ENCODE measurements at regions not wholly inside any gene's neighbourhood (a gene's known extent, or its start where the extent isn't known, plus 50 kb on each side); places are given as distances from the start of the nearest gene placed in this dataset.

- Mint-ChIP-seq H3K27me3 (ENCODE audit: unreplicated experiment) (peaks cover 14% of the 10 kb centered on the region), H3K36me3 (ENCODE audit: low read depth, unreplicated experiment) (peaks cover 13% of the 10 kb centered on the region), H3K27ac (ENCODE audit: unreplicated experiment) (no peak overlapping the region), H3K4me3 (ENCODE audit: unreplicated experiment) (no peak overlapping the region), H3K4me1 (ENCODE audit: unreplicated experiment) (no peaks in the 10 kb centered on the region), H3K9me3 (ENCODE audit: unreplicated experiment) (peaks cover 33% of the 10 kb centered on the region)
- TF ChIP-seq CTCF (IDR thresholded peaks at IDR 0.05; ENCODE audit: unreplicated experiment), result no peak
- DNase-seq (ENCODE audit: low spot score), result no peak
Measured at GRCh38 chr7:63927261-63927660, 71.4 kb upstream of the ZNF722 start.

- Mint-ChIP-seq H3K4me1 (ENCODE audit: unreplicated experiment) (no peaks in the 10 kb centered on the region), H3K4me3 (ENCODE audit: unreplicated experiment) (no peak overlapping the region), H3K27ac (ENCODE audit: unreplicated experiment) (no peak overlapping the region), H3K27me3 (ENCODE audit: unreplicated experiment) (peaks cover 8% of the 10 kb centered on the region), H3K9me3 (ENCODE audit: unreplicated experiment) (peaks cover 33% of the 10 kb centered on the region), H3K36me3 (ENCODE audit: low read depth, unreplicated experiment) (peaks cover 10% of the 10 kb centered on the region)
- no peak for DNase-seq (ENCODE audit: low spot score)
- TF ChIP-seq CTCF (IDR thresholded peaks at IDR 0.05; ENCODE audit: unreplicated experiment), result no peak
Measured at GRCh38 chr7:63931057-63931600, 67.5 kb upstream of the ZNF722 start.

GRCh38 chr7:63931985-63932577 lies 66.6 kb upstream of the ZNF722 start:
- no peak for TF ChIP-seq CTCF (IDR thresholded peaks at IDR 0.05; ENCODE audit: unreplicated experiment)
- H3K9me3 Mint-ChIP-seq (ENCODE audit: unreplicated experiment), result peaks cover 33% of the 10 kb centered on the region

More at GRCh38 chr7:63931985-63932577, 66.6 kb upstream of the ZNF722 start:
- H3K4me1 Mint-ChIP-seq (ENCODE audit: unreplicated experiment), result no peaks in the 10 kb centered on the region
- H3K36me3 Mint-ChIP-seq (ENCODE audit: low read depth, unreplicated experiment), result peaks cover 10% of the 10 kb centered on the region
- H3K27me3 Mint-ChIP-seq (ENCODE audit: unreplicated experiment), result peaks cover 8% of the 10 kb centered on the region
- no peak for DNase-seq (ENCODE audit: low spot score)
- no peak overlapping the region for H3K27ac Mint-ChIP-seq (ENCODE audit: unreplicated experiment)
- H3K4me3 Mint-ChIP-seq (ENCODE audit: unreplicated experiment), result no peak overlapping the region

All from endothelial cell (in vitro differentiated cells).